ENCODE measurements at regions not wholly inside any gene's neighbourhood (a gene's known extent, or its start where the extent isn't known, plus 50 kb on each side); places are given as distances from the start of the nearest gene placed in this dataset.

DNA sequence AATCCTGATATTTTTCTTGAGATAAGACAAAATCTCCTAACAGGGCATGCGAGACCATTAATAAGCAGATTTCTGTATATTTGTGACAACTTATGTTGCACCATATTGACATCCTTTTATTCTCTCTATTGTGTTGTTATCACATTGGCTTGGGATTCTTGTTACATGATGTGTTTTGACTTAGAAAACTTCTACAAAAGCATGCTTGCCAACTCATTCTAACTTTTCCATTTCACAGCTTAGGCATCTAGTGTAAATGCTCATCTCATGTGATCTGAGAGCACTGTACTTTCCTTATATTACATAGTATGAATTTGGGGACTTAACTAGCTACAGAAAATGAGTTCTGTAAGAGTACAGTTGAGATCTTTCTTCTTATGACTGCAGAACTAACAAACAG, 1040.7 kb upstream of the ADGRB3 start:
- H3K79me2 ChIP-seq (ENCODE audit: low read length) = no peaks in the 10 kb centered on the region
- no peak overlapping the region for H2AFZ ChIP-seq (ENCODE audit: low read length)
- DNase-seq (no peak), ATAC-seq (no peak)
- CTCF ChIA-PET = no interaction called here
- no peaks in the 10 kb centered on the region for H3K27me3 ChIP-seq (ENCODE audit: low read length)
- no peaks in the 10 kb centered on the region for H3K36me3 ChIP-seq (ENCODE audit: low read depth, low read length)
- no peaks in the 10 kb centered on the region for H3K9me2 ChIP-seq (replicated peaks; ENCODE audit: low read length)
- no peak overlapping the region for H3K27ac ChIP-seq (ENCODE audit: low read length)
- intact Hi-C loops (cut with micrococcal nuclease) = no loop called here
- no peaks in the 10 kb centered on the region for H4K20me1 ChIP-seq (ENCODE audit: low read length)
- POLR2A ChIA-PET (ENCODE audit: unreplicated experiment) = no interaction called here
- no TSS peak for BruUV-seq (replicated peaks)
- no peaks in the 10 kb centered on the region for H3F3A ChIP-seq (ENCODE audit: low read length, unreplicated experiment)
- H3K9ac ChIP-seq (ENCODE audit: low read length) = no peak overlapping the region
- H3K4me2 ChIP-seq (ENCODE audit: low read length) = no peak overlapping the region
- H3K4me1 ChIP-seq (ENCODE audit: insufficient read depth, low read length) = no peaks in the 10 kb centered on the region
- no peaks in the 10 kb centered on the region for H3K9me3 ChIP-seq (ENCODE audit: low read length)
- H3K4me3 ChIP-seq (ENCODE audit: low read length) = no peak overlapping the region
- TF ChIP-seq EZH2phosphoT487 (IDR thresholded peaks at IDR 0.05; ENCODE audit: borderline replicate concordance, low read length) = no peak
- no peak for TF ChIP-seq EZH2 (IDR thresholded peaks at IDR 0.05; ENCODE audit: low read length, unreplicated experiment)
- TF ChIP-seq, protein P1, sequence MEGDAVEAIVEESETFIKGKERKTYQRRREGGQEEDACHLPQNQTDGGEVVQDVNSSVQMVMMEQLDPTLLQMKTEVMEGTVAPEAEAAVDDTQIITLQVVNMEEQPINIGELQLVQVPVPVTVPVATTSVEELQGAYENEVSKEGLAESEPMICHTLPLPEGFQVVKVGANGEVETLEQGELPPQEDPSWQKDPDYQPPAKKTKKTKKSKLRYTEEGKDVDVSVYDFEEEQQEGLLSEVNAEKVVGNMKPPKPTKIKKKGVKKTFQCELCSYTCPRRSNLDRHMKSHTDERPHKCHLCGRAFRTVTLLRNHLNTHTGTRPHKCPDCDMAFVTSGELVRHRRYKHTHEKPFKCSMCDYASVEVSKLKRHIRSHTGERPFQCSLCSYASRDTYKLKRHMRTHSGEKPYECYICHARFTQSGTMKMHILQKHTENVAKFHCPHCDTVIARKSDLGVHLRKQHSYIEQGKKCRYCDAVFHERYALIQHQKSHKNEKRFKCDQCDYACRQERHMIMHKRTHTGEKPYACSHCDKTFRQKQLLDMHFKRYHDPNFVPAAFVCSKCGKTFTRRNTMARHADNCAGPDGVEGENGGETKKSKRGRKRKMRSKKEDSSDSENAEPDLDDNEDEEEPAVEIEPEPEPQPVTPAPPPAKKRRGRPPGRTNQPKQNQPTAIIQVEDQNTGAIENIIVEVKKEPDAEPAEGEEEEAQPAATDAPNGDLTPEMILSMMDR (conservative IDR thresholded peaks at IDR 0.05; ENCODE audit: low read depth, low read length) = no peak

DNA sequence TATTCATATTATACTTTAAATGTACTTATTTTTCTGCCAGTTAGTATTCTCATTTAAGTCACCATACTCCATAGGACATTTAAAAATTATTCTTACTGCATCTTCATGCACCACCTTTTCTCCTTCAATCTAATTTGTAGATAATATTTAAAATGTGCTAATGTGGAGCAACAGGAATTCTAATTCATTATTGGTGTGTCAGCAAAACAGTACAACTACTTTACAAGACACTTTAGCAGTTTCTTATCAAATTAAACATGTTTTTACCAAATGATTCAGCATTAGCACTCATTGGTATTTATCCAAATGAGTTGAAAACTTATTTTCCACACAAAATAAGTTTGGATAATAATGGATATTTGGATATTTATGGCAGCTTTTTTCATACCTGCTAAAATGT, 1041.8 kb upstream of the ADGRB3 start:
- Histone ChIP-seq H3K27me3 (ENCODE audit: low read length) (no peaks in the 10 kb centered on the region), H4K20me1 (ENCODE audit: low read length) (no peaks in the 10 kb centered on the region), H3K9me2 (replicated peaks; ENCODE audit: low read length) (no peaks in the 10 kb centered on the region), H3K27ac (ENCODE audit: low read length) (no peak overlapping the region), H3K9me3 (ENCODE audit: low read length) (no peaks in the 10 kb centered on the region), H2AFZ (ENCODE audit: low read length) (no peak overlapping the region), H3F3A (ENCODE audit: low read length, unreplicated experiment) (no peaks in the 10 kb centered on the region), H3K4me1 (ENCODE audit: insufficient read depth, low read length) (no peaks in the 10 kb centered on the region), H3K9ac (ENCODE audit: low read length) (no peak overlapping the region), H3K36me3 (ENCODE audit: low read depth, low read length) (no peaks in the 10 kb centered on the region), H3K4me2 (ENCODE audit: low read length) (no peak overlapping the region), H3K4me3 (ENCODE audit: low read length) (no peak overlapping the region), H3K79me2 (ENCODE audit: low read length) (no peaks in the 10 kb centered on the region)
- no peak for ATAC-seq
- TF ChIP-seq EZH2 (IDR thresholded peaks at IDR 0.05; ENCODE audit: low read length, unreplicated experiment) (no peak), EZH2phosphoT487 (IDR thresholded peaks at IDR 0.05; ENCODE audit: borderline replicate concordance, low read length) (no peak)
- TF ChIP-seq, protein P1 (conservative IDR thresholded peaks at IDR 0.05; ENCODE audit: low read depth, low read length) = no peak
- CTCF ChIA-PET = no interaction called here
- BruUV-seq (replicated peaks) = no TSS peak
- no peak for DNase-seq
- intact Hi-C loops (cut with micrococcal nuclease) = no loop called here
- POLR2A ChIA-PET (ENCODE audit: unreplicated experiment) = no interaction called here

DNA sequence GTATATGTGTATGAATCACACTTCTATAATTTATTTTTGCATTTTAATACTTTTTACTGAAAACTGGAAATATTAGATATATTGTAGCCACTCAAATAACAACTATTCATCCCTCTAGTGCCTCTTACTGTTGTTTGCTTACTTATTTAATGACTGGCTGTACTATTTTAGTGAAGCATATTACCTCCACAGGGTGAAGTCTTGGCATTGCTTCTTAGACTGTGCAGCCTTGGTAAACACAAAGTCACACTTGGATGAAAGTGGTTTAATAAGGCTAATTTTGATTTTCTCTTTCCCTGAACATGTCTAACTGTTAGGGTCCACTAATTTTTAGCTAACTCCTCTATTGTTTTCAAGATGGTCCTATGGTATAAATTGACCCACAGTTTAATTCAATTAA, 1043.2 kb upstream of the ADGRB3 start:
- no peaks in the 10 kb centered on the region for H4K20me1 ChIP-seq (ENCODE audit: low read length)
- H3K4me3 ChIP-seq (ENCODE audit: low read length) = no peak overlapping the region
- no peak overlapping the region for H3K4me2 ChIP-seq (ENCODE audit: low read length)
- no peak overlapping the region for H2AFZ ChIP-seq (ENCODE audit: low read length)
- no peak for TF ChIP-seq EZH2 (IDR thresholded peaks at IDR 0.05; ENCODE audit: low read length, unreplicated experiment)
- TF ChIP-seq, protein P1 (conservative IDR thresholded peaks at IDR 0.05; ENCODE audit: low read depth, low read length) = no peak
- no peak for TF ChIP-seq EZH2phosphoT487 (IDR thresholded peaks at IDR 0.05; ENCODE audit: borderline replicate concordance, low read length)
- DNase-seq (no peak), ATAC-seq (no peak)
- H3K27ac ChIP-seq (ENCODE audit: low read length) = no peak overlapping the region
- intact Hi-C loops (cut with micrococcal nuclease) = no loop called here
- no peaks in the 10 kb centered on the region for H3K27me3 ChIP-seq (ENCODE audit: low read length)
- no peaks in the 10 kb centered on the region for H3K36me3 ChIP-seq (ENCODE audit: low read depth, low read length)
- ChIA-PET POLR2A (ENCODE audit: unreplicated experiment) (no interaction called here), CTCF (no interaction called here)
- H3F3A ChIP-seq (ENCODE audit: low read length, unreplicated experiment) = no peaks in the 10 kb centered on the region
- H3K4me1 ChIP-seq (ENCODE audit: insufficient read depth, low read length) = no peaks in the 10 kb centered on the region
- H3K9me2 ChIP-seq (replicated peaks; ENCODE audit: low read length) = no peaks in the 10 kb centered on the region
- no peak overlapping the region for H3K9ac ChIP-seq (ENCODE audit: low read length)
- H3K79me2 ChIP-seq (ENCODE audit: low read length) = no peaks in the 10 kb centered on the region
- H3K9me3 ChIP-seq (ENCODE audit: low read length) = no peaks in the 10 kb centered on the region
- no TSS peak for BruUV-seq (replicated peaks)
